GM21381 (cell line): ENCODE measurements at regions not wholly inside any gene's neighbourhood (a gene's known extent, or its start where the extent isn't known, plus 50 kb on each side); places are given as distances from the start of the nearest gene placed in this dataset.

Experiments used
- ATAC-seq: cut with Tn5 transposase; IDR thresholded peaks from one replicate; pipeline ENCODE4 v1.9.1; 2021; ENCODE audit warnings: mild to moderate bottlenecking, moderate library complexity; ENCODE audit not compliant: unreplicated experiment

DNA sequence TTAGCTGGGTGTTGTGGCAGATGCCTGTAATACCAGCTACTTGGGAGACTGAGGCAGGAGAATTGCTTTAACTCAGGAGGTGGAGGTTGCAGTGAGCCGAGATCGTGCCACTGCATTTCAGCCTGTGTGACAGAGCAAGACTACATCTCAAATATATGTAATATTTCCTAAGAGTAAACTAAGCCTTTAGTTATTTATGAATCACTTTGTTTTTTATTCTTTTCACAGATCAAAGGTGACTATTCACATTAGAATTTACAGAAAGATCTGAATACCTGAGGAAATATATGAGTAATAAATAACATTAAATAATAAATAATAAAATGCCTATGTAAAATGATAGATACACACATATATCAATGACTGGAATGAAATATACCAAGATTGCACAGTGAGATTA, 630.8 kb upstream of the IMPG1 start:
- no peak for ATAC-seq

DNA sequence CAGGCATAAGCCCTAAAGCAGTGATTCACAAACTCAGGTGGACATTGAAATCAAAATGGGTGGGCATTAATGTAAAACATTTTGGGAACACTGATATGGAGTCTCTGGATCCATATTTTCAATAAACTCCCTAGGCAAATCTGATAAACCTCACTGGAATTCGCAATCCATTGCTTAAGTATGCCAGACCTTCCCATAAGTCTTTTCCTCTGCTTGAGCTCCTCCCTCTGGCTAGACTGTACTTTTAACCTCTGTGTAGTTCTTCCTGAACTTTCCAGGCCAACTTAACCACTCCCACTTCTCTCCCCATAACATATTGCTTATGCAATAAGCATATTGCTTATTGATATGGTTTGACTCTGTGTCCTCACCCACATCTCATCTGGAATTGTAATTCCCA, 629.7 kb upstream of the IMPG1 start:
- ATAC-seq, result no peak

DNA sequence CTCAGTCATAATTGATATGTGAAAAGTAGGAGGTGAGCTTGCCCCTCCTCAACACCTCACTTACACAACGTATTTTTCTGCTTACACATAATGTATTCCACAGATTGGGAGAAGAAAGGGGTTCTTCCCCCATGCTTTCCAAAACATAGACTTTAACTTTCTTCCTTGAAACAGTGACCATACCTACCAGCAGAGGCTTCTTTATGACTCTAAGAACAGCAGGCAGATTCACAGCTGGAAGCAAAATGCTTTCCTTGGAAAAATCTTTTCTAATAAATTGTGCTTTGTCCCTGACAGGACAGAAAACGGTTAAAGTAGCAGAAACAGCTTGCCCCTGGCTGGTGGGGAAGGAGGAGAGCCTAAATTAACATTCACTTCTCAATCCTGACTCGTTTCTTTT, 629.1 kb upstream of the IMPG1 start:
- no peak for ATAC-seq

DNA sequence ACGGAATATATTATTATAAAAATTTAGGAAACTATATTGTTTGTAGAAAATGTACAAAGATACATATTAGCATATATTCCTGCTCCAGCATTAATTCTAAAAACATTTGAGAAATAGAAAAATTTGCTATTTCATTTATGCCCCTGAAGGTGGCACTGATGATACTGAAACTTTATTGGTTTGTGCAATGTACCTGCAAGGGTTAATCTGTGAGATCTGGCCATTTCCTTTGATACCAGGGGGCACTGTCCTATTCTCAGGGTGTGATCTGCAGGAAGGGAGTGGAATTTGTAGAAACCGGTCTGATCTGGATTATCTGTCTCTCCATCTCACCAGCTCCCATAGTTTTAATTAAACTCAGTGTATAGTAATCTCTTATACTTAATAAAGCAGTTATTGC, 625.1 kb upstream of the IMPG1 start:
- no peak for ATAC-seq

DNA sequence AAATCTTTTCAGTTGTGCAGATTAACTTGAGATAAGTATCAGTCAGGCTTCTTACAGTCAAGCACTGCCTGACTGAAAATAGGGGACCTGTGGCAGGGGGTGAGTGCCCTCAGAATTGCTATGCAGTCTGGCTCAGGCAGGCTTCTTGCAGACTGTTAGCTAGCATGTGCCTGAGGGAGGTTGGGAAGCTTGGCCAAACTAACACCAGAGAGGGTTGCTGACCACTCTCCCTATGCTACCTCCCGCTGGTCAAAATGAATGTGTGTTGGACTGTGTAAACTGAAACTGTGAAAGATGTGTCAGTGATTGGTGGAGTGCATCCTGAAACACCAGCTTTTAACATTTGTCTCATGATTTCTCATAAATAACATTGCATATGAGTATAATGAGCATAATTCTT, 622.3 kb upstream of the IMPG1 start:
- ATAC-seq, result no peak

- no peak for ATAC-seq
Measured at GRCh38 chr6:76684875-76685274, 612.4 kb upstream of the IMPG1 start.

GRCh38 chr6:76683985-76684384, 611.5 kb upstream of the IMPG1 start:
- ATAC-seq, result no peak

DNA sequence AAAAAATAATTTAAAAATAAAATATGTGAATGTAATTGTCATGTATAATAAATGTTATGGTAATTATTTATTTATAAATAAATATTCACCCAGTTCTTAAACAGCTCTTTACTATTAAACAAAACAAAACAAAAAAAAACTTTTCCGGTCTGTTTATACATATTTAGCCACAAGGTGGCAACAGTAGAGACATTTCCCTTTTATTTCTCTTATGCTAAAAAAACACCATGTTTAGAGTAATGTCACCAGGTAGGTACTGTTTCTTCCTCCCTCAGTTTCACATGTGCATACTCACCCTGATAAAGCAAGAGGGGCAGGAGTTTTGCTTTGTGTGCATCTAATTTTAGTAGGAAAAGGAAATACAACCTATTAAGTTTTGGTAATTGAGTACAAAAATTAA, 610.4 kb upstream of the IMPG1 start:
- no peak for ATAC-seq

DNA sequence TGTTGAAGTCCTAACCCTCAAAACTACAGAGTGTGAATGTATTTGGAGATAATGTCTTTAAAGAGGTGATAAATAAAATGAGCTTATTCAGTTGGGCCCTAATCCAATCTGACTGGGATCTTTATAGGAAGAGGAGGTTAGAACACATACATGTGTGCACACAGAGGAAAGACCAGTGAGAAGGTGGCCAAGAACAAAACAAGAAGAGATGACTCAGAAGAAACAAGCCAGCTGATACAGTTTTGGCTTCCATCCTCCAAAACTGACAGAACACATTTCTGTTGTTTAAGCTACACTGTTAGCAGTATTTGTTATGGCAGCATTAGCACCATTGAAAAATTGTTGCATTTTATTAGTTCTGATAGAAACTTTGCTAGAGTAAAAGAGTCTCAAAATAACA, 609.3 kb upstream of the IMPG1 start:
- ATAC-seq, result no peak

DNA sequence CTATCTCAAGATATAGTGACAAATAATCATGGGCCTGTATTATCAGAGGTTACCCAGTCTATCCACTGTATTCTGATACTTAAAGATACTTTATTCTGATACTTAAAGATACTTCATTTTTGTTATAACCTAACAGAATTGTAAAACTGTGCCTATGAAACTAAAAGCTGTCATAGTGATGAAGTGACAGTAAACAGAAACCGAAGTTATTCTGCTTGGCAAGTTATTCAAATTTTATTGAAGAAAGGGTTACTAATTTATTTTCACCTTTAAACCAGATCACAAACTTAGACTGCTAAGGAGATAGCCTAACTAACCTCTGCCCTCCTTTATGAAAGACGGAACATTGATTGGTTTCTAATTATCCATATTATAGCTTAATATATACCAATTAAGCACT, 604.6 kb upstream of the IMPG1 start:
- ATAC-seq, result no peak

DNA sequence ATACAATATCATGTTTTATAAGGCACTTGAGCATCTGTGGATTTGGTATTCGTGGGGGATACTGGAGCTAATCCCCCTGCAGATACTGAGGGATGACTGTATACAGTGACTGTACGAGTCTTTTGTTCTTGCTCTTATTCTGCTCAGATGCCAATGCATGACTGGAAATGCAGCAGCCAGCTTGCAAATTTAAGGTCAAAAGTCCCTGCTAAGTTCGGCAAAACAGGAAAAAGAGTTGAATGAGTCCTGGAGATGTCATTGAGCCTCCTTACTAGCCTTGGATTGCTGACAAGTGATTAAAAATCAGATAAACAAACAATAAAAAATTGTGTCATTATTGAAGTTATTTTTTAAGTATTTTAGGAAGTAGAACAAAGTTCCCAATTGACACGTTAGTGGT, 599.3 kb upstream of the IMPG1 start:
- ATAC-seq, result no peak

- no peak for ATAC-seq
Measured at GRCh38 chr6:76644231-76644630, 571.8 kb upstream of the IMPG1 start.

DNA sequence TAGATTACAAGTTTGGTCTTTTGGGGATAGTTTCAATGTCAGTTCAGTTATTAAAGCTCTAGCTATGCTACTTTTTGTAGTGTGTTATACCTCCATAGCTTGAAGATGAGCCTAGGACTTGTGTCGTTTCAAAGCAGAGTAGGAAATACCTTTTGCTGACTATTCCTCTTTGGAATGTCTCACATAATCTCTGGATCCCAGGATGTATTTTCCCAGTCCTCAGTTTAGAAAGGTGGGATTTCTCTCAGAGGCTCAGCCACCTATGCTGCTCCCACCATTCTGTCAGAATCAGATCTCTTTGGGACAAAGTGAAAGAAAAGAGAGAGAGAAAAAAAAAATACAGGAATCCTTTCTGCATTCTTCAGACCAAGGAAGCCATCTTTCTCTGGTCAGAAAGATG, 567.5 kb upstream of the IMPG1 start:
- ATAC-seq, result no peak

GRCh38 chr6:76634695-76635094, 562.2 kb upstream of the IMPG1 start:
- no peak for ATAC-seq

GRCh38 chr6:76633259-76633658, 560.8 kb upstream of the IMPG1 start:
- ATAC-seq, result no peak

GRCh38 chr6:76631622-76632021, 559.2 kb upstream of the IMPG1 start:
- no peak for ATAC-seq

DNA sequence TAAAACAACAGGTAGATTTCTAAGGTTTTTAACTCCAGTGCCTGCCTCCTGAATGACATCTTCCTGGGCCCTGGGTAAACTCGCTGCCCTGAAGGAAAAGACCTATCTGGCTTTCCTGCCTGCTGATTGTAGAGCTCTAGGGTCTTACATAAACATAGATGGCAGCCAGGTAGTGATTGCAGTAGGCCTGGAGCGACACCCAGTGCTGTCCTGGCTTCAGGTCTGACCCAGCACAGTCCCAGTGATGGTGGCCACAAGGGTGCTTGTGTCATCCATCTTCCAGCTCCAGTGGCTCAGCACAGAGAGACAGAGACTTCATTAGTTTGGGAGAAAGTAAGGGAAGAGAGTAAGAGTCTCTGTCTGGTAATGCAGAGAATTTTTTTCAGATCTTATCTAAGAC, 542.9 kb upstream of the IMPG1 start:
- no peak for ATAC-seq

DNA sequence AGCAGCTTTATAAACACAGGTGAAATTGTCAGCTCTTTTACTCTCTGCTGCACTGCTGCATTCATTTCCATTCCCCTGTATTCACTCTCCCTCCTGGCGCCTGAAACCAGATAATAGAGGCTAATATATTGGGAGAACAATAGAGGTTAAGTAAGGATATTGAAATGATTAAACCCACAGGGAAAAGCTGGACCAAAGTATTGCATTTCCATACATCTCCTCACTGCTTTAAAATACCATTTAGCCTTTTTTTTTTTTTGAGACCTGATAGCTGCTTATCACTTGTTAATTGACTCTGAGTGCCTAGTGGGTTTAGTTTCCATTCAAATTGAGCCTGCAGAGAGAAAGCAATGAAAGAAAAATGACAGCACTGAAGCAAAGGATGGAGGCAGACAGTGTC, 540.5 kb upstream of the IMPG1 start:
- ATAC-seq, result no peak

- ATAC-seq, result no peak
Measured at GRCh38 chr6:76609160-76609559, 536.7 kb upstream of the IMPG1 start.

DNA sequence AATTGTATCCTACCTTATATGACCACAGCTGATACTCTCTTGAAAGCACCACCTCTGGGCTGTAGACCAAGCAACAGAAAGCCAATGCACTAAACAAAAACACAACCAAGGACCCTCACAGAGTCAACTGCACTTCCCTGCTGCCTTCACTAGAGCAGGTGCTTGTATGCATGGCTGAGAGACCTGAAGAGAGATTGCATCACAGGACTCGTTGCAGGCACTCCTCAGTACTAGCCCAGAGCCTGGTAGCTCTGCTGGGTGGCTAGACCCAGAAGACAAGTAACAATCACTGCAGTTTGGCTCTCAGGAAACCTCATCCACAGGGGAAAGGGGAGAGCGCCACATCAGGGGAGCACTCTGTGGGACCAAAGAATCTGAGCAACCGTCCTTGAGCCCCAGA, 521.6 kb upstream of the IMPG1 start:
- ATAC-seq, result no peak

DNA sequence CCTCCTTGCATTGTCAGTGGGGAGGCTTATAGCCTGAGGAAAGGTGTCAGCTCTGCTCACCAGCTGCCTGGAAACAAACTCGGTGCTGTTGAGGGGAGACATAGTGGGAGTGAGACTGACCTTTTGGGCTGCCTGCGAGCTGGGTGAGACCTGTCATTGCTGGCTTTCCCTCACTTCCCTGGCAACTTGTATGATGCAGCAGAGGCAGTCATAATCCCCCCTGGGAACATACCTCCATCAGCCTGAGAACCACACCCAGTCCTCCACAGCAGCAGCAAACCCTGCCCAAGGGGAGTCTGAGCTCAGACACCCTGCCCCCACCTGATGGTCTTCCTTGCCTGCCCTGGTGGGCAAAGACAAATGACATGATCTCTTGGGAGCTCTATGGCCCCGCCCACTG, 521.2 kb upstream of the IMPG1 start:
- ATAC-seq, result no peak

DNA sequence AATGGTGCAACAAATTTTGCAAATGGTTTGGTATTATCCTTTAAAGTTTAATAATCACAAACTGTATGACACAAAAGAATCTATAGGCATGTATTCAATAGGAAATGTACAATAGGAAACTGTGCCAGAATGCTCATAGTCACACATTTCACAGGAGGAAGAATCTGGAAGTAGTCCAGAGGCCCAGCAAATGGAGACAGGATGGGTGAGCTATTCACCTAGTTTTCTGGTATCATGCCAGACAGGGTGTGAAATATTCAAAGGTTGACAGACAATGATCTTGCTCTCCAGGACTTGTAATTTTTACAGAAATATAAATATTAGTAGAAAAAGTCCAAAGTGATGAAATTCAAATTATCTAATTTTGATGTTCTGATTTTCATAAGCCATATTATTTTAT, 520.1 kb upstream of the IMPG1 start:
- ATAC-seq, result no peak

DNA sequence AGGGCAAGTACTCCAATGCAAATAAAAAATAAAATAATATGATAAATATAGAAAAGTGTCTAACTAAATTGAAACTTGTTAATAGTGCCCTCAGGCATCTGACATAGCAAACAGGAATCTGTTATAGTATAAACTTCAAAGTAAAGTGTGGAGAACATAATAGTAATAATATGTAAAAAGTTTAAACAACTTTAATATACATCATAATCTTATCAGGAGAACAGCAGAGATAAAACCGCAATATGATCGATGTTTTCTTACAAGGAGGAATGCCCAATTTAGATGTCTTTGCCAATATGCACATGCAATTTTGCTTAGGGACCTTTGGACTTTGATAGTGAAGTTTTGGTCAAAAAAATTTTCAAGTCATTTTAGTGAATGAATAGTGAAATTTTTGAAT, 514.8 kb upstream of the IMPG1 start:
- ATAC-seq, result no peak

DNA sequence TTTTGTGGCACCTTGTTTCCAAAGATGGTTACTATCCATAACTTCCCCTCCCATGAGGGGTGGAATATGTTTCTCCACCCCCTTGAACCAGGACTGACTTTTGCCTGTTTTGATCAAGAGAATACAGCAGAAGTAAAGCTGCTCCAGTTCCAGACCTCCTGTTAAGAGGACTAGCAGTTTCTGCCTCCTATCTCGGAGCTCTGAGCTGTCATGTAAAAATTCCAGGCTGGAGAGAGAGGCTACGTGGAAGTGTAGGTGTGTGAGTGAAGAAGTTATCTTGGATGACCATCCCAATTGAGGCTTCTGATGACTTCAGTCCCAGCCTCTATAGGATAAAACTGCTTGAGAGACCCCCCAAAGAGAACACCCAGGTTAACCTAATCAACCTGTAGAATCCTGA, 511.7 kb upstream of the IMPG1 start:
- ATAC-seq, result no peak
